GM06990 (cell line): ENCODE measurements at regions not wholly inside any gene's neighbourhood (a gene's known extent, or its start where the extent isn't known, plus 50 kb on each side); places are given as distances from the start of the nearest gene placed in this dataset.

Experiments
- DNase-seq: peaks from one replicate; pipeline ENCODE4 v3.0.0-alpha.2; 2011; ENCODE audit not compliant: insufficient read length; ENCODE audit errors: extremely low read depth
- H3K27me3 ChIP-seq: replicated peaks from 2 replicates; pipeline ENCODE4 v1.6.0; 2011; ENCODE audit warnings: low read length; ENCODE audit not compliant: control insufficient read depth, insufficient read depth
- H3K36me3 ChIP-seq: 2 replicates; pipeline ENCODE4 v1.5.1; 2011; ENCODE audit warnings: low read length; ENCODE audit not compliant: control insufficient read depth, insufficient read depth
- H3K4me3 ChIP-seq: replicated peaks from 2 replicates; pipeline ENCODE4 v1.5.1; 2011; ENCODE audit warnings: low read depth, mild to moderate bottlenecking, control low read depth, low read length
- TF ChIP-seq, protein P1 (sequence below): IDR thresholded peaks from 2 replicates; pipeline ENCODE4 v1.5.1; 2011; ENCODE audit warnings: low read length, control low read depth, mild to moderate bottlenecking, inconsistent platforms; ENCODE audit not compliant: insufficient read depth, poor library complexity, severe bottlenecking

- TF ChIP-seq, protein P1, sequence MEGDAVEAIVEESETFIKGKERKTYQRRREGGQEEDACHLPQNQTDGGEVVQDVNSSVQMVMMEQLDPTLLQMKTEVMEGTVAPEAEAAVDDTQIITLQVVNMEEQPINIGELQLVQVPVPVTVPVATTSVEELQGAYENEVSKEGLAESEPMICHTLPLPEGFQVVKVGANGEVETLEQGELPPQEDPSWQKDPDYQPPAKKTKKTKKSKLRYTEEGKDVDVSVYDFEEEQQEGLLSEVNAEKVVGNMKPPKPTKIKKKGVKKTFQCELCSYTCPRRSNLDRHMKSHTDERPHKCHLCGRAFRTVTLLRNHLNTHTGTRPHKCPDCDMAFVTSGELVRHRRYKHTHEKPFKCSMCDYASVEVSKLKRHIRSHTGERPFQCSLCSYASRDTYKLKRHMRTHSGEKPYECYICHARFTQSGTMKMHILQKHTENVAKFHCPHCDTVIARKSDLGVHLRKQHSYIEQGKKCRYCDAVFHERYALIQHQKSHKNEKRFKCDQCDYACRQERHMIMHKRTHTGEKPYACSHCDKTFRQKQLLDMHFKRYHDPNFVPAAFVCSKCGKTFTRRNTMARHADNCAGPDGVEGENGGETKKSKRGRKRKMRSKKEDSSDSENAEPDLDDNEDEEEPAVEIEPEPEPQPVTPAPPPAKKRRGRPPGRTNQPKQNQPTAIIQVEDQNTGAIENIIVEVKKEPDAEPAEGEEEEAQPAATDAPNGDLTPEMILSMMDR, result no peak
- Histone ChIP-seq H3K4me3 (no peak overlapping the region), H3K27me3 (no peaks in the 10 kb centered on the region), H3K36me3 (no peaks in the 10 kb centered on the region)
- no peak for DNase-seq
Observed at GRCh38 chrX:88865634-88866033, 118.6 kb downstream of the CPXCR1 start.

DNA sequence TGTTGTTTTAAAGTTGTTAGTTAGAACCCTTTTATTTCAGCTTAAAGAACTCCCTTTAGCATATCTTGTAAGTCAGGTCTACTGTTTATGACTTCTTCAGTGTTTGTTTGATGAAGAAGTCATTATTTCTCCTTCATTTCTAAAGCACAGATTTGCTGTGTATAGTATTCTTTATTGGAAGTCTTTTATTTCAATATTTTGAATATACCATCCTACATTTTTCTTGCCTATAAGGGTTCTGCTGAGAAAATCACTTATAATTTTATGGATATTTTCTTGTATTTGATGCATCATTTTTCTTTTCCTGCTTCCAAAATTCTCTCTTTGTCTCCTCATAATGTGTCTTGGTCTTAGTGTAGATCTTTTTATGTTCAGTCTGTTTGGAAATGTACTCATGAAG, 134.5 kb downstream of the CPXCR1 start:
- TF ChIP-seq, protein P1, result no peak
- no peak for DNase-seq
- H3K36me3 ChIP-seq, result no peaks in the 10 kb centered on the region
- no peaks in the 10 kb centered on the region for H3K27me3 ChIP-seq
- H3K4me3 ChIP-seq, result no peak overlapping the region

DNA sequence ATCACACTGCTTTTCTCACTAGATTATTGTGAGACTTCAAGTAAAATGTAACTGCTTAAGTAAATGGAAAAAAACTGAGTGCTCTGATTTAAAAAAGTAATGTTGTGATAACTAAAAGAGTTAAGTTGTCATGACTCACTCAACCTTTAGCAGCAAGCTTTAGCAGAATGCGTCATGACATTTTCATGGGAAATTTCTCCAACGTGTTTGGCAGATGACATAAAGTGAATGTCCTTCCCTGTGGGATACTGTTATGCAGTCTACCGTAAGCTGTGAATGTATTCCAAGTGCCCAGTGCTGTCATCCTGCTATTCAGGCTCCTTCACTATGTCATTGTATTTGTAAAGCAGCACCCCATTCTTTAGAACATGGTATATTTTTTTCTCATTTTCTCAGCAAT, 136.2 kb downstream of the CPXCR1 start:
- Histone ChIP-seq H3K27me3 (no peaks in the 10 kb centered on the region), H3K36me3 (no peaks in the 10 kb centered on the region), H3K4me3 (no peak overlapping the region)
- TF ChIP-seq, protein P1, result no peak
- DNase-seq, result no peak

DNA sequence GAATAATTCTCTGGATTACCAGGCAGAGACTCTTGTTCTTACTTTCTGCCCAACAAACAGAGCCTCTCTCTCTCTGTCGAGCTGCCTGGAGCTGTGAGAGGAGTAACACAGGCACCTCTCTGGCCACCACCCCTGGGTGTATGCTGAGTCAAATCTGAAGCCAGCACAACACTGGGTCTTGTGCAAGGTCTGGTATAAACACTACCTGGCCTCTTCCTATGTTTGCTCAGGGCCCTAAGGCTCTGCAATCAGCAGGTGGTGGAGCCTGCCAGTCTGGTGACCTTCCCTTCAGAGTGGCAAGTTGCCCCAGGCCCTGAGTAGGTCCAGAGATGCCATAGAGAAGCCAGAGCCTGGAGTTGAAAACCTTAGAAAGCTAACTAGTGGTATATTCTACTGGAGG, 139.9 kb downstream of the CPXCR1 start:
- DNase-seq, result no peak
- TF ChIP-seq, protein P1, result no peak
- no peaks in the 10 kb centered on the region for H3K27me3 ChIP-seq
- no peak overlapping the region for H3K4me3 ChIP-seq
- no peaks in the 10 kb centered on the region for H3K36me3 ChIP-seq

DNA sequence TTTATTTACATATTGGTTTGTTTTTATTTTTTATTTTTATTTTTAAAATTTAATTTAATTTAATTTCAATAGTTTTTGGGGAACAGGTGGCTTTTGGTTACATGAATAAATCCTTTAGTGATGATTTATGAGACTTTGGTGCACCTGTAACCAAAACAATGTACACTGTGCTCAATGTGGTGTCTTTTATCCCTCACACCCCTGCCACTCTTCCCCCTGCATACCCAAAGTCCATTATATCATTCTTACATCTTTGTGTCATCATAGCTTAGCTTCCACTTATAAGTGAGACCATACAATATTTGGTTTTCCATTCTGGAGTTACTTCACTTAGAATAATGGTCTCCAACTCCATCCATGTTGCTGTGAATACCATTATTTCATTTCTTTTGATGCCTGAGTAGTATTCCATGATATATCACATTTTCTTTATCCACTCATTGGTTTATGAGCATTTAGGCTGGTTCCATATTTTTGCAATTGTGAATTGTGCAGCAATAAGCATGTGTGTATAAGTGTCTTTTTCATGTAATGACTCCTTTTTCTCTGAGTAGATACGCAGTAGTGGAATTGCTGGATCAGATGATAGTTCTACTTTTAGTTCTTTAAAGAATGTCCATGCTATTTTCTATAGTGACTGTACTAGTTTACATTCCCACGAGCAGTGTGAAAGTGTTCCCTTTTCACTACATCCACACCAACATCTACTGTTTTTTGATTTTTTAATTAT, 157.1 kb downstream of the CPXCR1 start:
- no peak for DNase-seq
- H3K36me3 ChIP-seq, result no peaks in the 10 kb centered on the region
- no peak overlapping the region for H3K4me3 ChIP-seq
- TF ChIP-seq, protein P1, result no peak
- no peaks in the 10 kb centered on the region for H3K27me3 ChIP-seq

GRCh38 chrX:88908056-88908455, 161.0 kb downstream of the CPXCR1 start:
- Histone ChIP-seq H3K4me3 (no peak overlapping the region), H3K36me3 (no peaks in the 10 kb centered on the region), H3K27me3 (no peaks in the 10 kb centered on the region)
- DNase-seq, result no peak
- TF ChIP-seq, protein P1, result no peak
